IMR-90 (cell line): ENCODE measurements at regions not wholly inside any gene's neighbourhood (a gene's known extent, or its start where the extent isn't known, plus 50 kb on each side); places are given as distances from the start of the nearest gene placed in this dataset.

ENCODE experiments used
- ATAC-seq: fragments of 200-7000 bp; cut with Tn5 transposase; 2 replicates; pipeline ENCODE4 v1.9.1; 2020; ENCODE audit warnings: low read depth, mild to moderate bottlenecking, moderate library complexity
- BruUV-seq: library from RNA; stranded (reverse); fragments of 400-500 nt; replicated peaks from 2 replicates; lab custom pipeline; 2021; lab: Mats Ljungman, UMichigan
- CTCF ChIA-PET: fragments of 300-600 bp; formaldehyde crosslinking; extraction: SDS; loops from one replicate; lab custom pipeline; 2021; ENCODE audit warnings: antibody characterized with exemption; lab: Yijun Ruan, JAX
- POLR2A ChIA-PET: fragments of 300-600 bp; sonication (Branson Sonifier 250); formaldehyde crosslinking; loops from one replicate; lab custom pipeline; 2022; ENCODE audit warnings: antibody characterized with exemption; ENCODE audit not compliant: unreplicated experiment; lab: Charles Lee
- DNase-seq: peaks from one replicate; pipeline ENCODE4 v3.0.0; 2013
- H2AFZ ChIP-seq: replicated peaks from 2 replicates; pipeline ENCODE3; 2013; ENCODE audit warnings: low read length, mild to moderate bottlenecking; ENCODE audit not compliant: poor library complexity
- H2AK5ac ChIP-seq: 2 replicates; pipeline ENCODE4 v1.6.1; 2013; ENCODE audit warnings: low read depth, low read length, inconsistent platforms
- H2AK9ac ChIP-seq: replicated peaks from 2 replicates; pipeline ENCODE3; 2013; ENCODE audit warnings: mild to moderate bottlenecking, low read depth, low read length, moderate library complexity; ENCODE audit not compliant: poor library complexity
- H2BK120ac ChIP-seq: 2 replicates; pipeline ENCODE4 v1.6.1; 2013; ENCODE audit warnings: low read depth, low read length, inconsistent platforms
- H2BK15ac ChIP-seq: 3 replicates; pipeline ENCODE4 v1.6.1; 2013; ENCODE audit warnings: low read depth, low read length, inconsistent platforms
- H2BK20ac ChIP-seq: 2 replicates; pipeline ENCODE4 v1.6.1; 2013; ENCODE audit warnings: low read depth, mild to moderate bottlenecking, inconsistent platforms, low read length, moderate library complexity
- H2BK5ac ChIP-seq: 2 replicates; pipeline ENCODE4 v1.6.1; 2013; ENCODE audit warnings: mild to moderate bottlenecking, low read depth, low read length, inconsistent platforms; ENCODE audit not compliant: poor library complexity, severe bottlenecking
- H3K14ac ChIP-seq: replicated peaks from 2 replicates; pipeline ENCODE4 v1.6.1; 2013; ENCODE audit warnings: low read depth, low read length, inconsistent platforms
- H3K18ac ChIP-seq: 2 replicates; pipeline ENCODE4 v1.6.1; 2013; ENCODE audit warnings: low read depth, low read length, control low read depth
- H3K23ac ChIP-seq: 2 replicates; pipeline ENCODE4 v1.6.1; 2013; ENCODE audit warnings: low read depth, low read length, inconsistent platforms
- H3K27ac ChIP-seq: 2 replicates; pipeline ENCODE4 v1.5.1; 2013; ENCODE audit warnings: mild to moderate bottlenecking, control low read depth, low read length; ENCODE audit not compliant: insufficient read depth
- H3K27me3 ChIP-seq: 2 replicates; pipeline ENCODE4 v1.6.1; 2013; ENCODE audit warnings: low read length; ENCODE audit not compliant: control insufficient read depth, insufficient read depth
- H3K36me3 ChIP-seq: 2 replicates; pipeline ENCODE4 v1.6.1; 2013; ENCODE audit warnings: low read length, mixed read lengths; ENCODE audit not compliant: control insufficient read depth, insufficient read depth
- H3K4ac ChIP-seq: 2 replicates; pipeline ENCODE4 v1.6.1; 2013; ENCODE audit warnings: low read depth, low read length, inconsistent platforms
- H3K4me1 ChIP-seq: 2 replicates; pipeline ENCODE4 v1.6.1; 2013; ENCODE audit warnings: low read length, mixed read lengths; ENCODE audit not compliant: control insufficient read depth, insufficient read depth
- H3K4me2 ChIP-seq: 2 replicates; pipeline ENCODE4 v1.6.1; 2013; ENCODE audit warnings: low read depth, mild to moderate bottlenecking, control low read depth, low read length, moderate library complexity
- H3K4me3 ChIP-seq: 2 replicates; pipeline ENCODE4 v1.5.1; 2013; ENCODE audit warnings: low read depth, mild to moderate bottlenecking, control low read depth, low read length, moderate library complexity; ENCODE audit not compliant: insufficient read depth
- H3K56ac ChIP-seq: 2 replicates; pipeline ENCODE4 v1.6.1; 2013; ENCODE audit warnings: low read length, inconsistent platforms; ENCODE audit not compliant: insufficient read depth; ENCODE audit errors: extremely low read depth
- H3K79me1 ChIP-seq, 2 experiments: 2 replicates each; pipeline ENCODE4 v1.6.1; 2013; ENCODE audit warnings: low read length in 2 of 2, inconsistent platforms in 1 of 2, low read depth in 1 of 2
- H3K9ac ChIP-seq: 2 replicates; pipeline ENCODE4 v1.6.1; 2013; ENCODE audit warnings: low read depth, low read length, control low read depth
- H3K9me1 ChIP-seq: 2 replicates; pipeline ENCODE4 v1.6.1; 2013; ENCODE audit warnings: low read length, inconsistent platforms; ENCODE audit not compliant: insufficient read depth
- H3K9me3 ChIP-seq: 2 replicates; pipeline ENCODE4 v1.6.1; 2013; ENCODE audit warnings: low read length; ENCODE audit not compliant: control insufficient read depth, insufficient read depth
- H4K20me1 ChIP-seq: 2 replicates; pipeline ENCODE4 v1.6.1; 2013; ENCODE audit warnings: low read length, inconsistent platforms; ENCODE audit not compliant: insufficient read depth
- H4K5ac ChIP-seq: 2 replicates; pipeline ENCODE4 v1.6.1; 2013; ENCODE audit warnings: mild to moderate bottlenecking, low read depth, low read length, control low read depth
- H4K8ac ChIP-seq, 2 experiments: 2 replicates each; pipeline ENCODE4 v1.6.1; 2013; ENCODE audit warnings: low read depth in 2 of 2, low read length in 2 of 2, control low read depth in 1 of 2, inconsistent platforms in 1 of 2
- H4K91ac ChIP-seq: 2 replicates; pipeline ENCODE4 v1.6.1; 2013; ENCODE audit warnings: low read depth, low read length, inconsistent platforms; ENCODE audit not compliant: insufficient read depth
- BHLHE40 ChIP-seq: fragments of 150-350 bp; IDR thresholded peaks from 2 replicates; pipeline ENCODE4 v1.6.1; 2016; ENCODE audit warnings: mild to moderate bottlenecking, low read depth, low read length
- CEBPB ChIP-seq: IDR thresholded peaks from 2 replicates; pipeline ENCODE4 v1.6.1; 2012; ENCODE audit warnings: low read depth, low read length, improper control_type of control experiment
- CHD1 ChIP-seq: IDR thresholded peaks from 2 replicates; pipeline ENCODE4 v1.6.1; 2012; ENCODE audit warnings: low read depth, low read length, improper control_type of control experiment
- FOS ChIP-seq: fragments of 150-350 bp; IDR thresholded peaks from 2 replicates; pipeline ENCODE4 v1.6.1; 2016; ENCODE audit warnings: low read depth, low read length
- MAFK ChIP-seq: IDR thresholded peaks from 2 replicates; pipeline ENCODE4 v1.6.1; 2012; ENCODE audit warnings: low read depth, low read length, improper control_type of control experiment
- MAZ ChIP-seq: IDR thresholded peaks from 2 replicates; pipeline ENCODE4 v1.6.1; 2012; ENCODE audit warnings: low read depth, mild to moderate bottlenecking, low read length, improper control_type of control experiment, moderate library complexity, borderline replicate concordance
- MXI1 ChIP-seq: IDR thresholded peaks from 2 replicates; pipeline ENCODE4 v1.6.1; 2012; ENCODE audit warnings: low read depth, mild to moderate bottlenecking, low read length, moderate library complexity, borderline replicate concordance
- NFE2L2 ChIP-seq: fragments of 150-350 bp; IDR thresholded peaks from 2 replicates; pipeline ENCODE4 v1.6.1; 2016; ENCODE audit warnings: low read depth, mild to moderate bottlenecking, low read length
- POLR2A ChIP-seq: IDR thresholded peaks from 2 replicates; pipeline ENCODE4 v1.6.1; 2012; ENCODE audit warnings: mild to moderate bottlenecking, low read depth, low read length
- RAD21 ChIP-seq: IDR thresholded peaks from 2 replicates; pipeline ENCODE4 v1.6.1; 2012; ENCODE audit warnings: low read length, improper control_type of control experiment
- RCOR1 ChIP-seq: IDR thresholded peaks from 2 replicates; pipeline ENCODE4 v1.6.1; 2012; ENCODE audit warnings: mild to moderate bottlenecking, low read length, improper control_type of control experiment; ENCODE audit not compliant: insufficient replicate concordance
- RFX5 ChIP-seq: IDR thresholded peaks from 2 replicates; pipeline ENCODE4 v1.8.0; 2012; ENCODE audit warnings: low read depth, mild to moderate bottlenecking, low read length, moderate library complexity
- SMC3 ChIP-seq: fragments of 150-350 bp; IDR thresholded peaks from 2 replicates; pipeline ENCODE4 v1.6.1; 2016; ENCODE audit warnings: low read depth, mild to moderate bottlenecking, antibody characterized with exemption, low read length, moderate library complexity
- WGBS, 2 experiments: methylation state at CpG; one replicate each; pipeline versions ENCODE4 v1.1.5 to v1.1.7; 2013; ENCODE audit warnings: missing lambda C conversion rate in 2 of 2; ENCODE audit not compliant: insufficient read length in 1 of 2; ENCODE audit errors: extremely low coverage in 2 of 2; 5-methylcytosine and 5-hydroxymethylcytosine counted together
- dilution Hi-C: fragments of 300-500 bp; cut with HindIII; formaldehyde crosslinking; loops from one replicate; pipeline ENCODE4 v1.14.3; 2018; ENCODE audit warnings: low sequenced_read_pairs; ENCODE audit not compliant: unreplicated experiment
- in situ Hi-C: fragments of 300-500 bp; cut with MboI; formaldehyde crosslinking; loops from 3 replicates; pipeline ENCODE4 v1.14.3; 2019; ENCODE audit warnings: low sequenced_read_pairs, inconsistent platforms, mixed read lengths
- intact Hi-C: fragments of 100-400 bp; cut with micrococcal nuclease; formaldehyde crosslinking; loops from 2 replicates; pipeline ENCODE4 v1.10.0; 2022
- TF ChIP-seq, protein P1 (sequence below): fragments of 150-350 bp; IDR thresholded peaks from 2 replicates; pipeline ENCODE4 v1.6.1; 2016; ENCODE audit warnings: low read depth, mild to moderate bottlenecking, low read length, moderate library complexity, borderline replicate concordance
- TF ChIP-seq, protein P2 (sequence below): conservative IDR thresholded peaks from 2 replicates; pipeline ENCODE4 v1.5.1; 2012; ENCODE audit warnings: mild to moderate bottlenecking, low read depth, low read length, improper control_type of control experiment
- TF ChIP-seq, protein P3 (sequence below): fragments of 150-350 bp; IDR thresholded peaks from 2 replicates; pipeline ENCODE4 v1.6.1; 2017; ENCODE audit warnings: mild to moderate bottlenecking, antibody characterized with exemption, low read length, low read depth

DNA sequence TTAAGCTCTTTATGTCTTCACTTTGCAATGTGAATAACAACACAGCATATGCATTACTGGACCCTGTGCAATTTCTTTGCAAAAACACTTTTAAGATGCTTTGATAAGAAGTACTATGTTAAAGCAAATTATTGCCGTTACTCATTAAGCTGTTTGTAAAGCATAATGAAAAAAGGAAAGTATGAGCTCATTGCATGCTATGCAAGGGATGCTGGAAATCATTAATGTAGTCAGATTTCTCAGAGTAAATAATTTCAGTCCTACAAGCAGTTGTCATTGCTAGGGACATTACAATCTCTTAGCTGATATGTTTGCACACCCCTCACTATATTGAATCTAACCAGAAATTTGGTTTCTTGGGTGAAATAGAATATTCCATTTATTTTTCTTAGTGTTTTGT lies 982.5 kb upstream of the ADGRL2 start:
- Histone ChIP-seq H2BK15ac (no peak overlapping the region), H3K9me1 (no peaks in the 10 kb centered on the region), H3K23ac (no peak overlapping the region), H3K18ac (no peak overlapping the region), H4K5ac (no peak overlapping the region), H3K4ac (no peak overlapping the region), H2AK9ac (no peak overlapping the region), H3K4me1 (no peaks in the 10 kb centered on the region), H3K56ac (no peak overlapping the region), H2BK5ac (no peak overlapping the region), H2BK20ac (no peak overlapping the region), H3K27ac (no peak overlapping the region), H4K8ac (no peak overlapping the region), H4K20me1 (no peaks in the 10 kb centered on the region), H2AFZ (no peak overlapping the region), H2BK120ac (no peak overlapping the region), H3K14ac (no peak overlapping the region), H3K4me2 (no peak overlapping the region), H3K4me3 (no peak overlapping the region), H3K9me3 (no peaks in the 10 kb centered on the region), H3K27me3 (no peaks in the 10 kb centered on the region), H2AK5ac (no peak overlapping the region), H3K9ac (no peak overlapping the region), H4K91ac (no peak overlapping the region), H3K36me3 (no peaks in the 10 kb centered on the region), H3K79me1 (no peaks in the 10 kb centered on the region)
- ChIA-PET POLR2A (no interaction called here), CTCF (no interaction called here)
- DNase-seq (no peak), ATAC-seq (no peak)
- no CpG with 5 or more reads among the region's 1 CpG for WGBS, 2 experiments
- dilution Hi-C loops (no loop called here), in situ Hi-C loops (no loop called here), intact Hi-C loops (no loop called here)
- TF ChIP-seq SMC3 (no peak), POLR2A (no peak), MAFK (no peak), RFX5 (no peak), RAD21 (no peak), FOS (no peak), CEBPB (no peak), NFE2L2 (no peak), BHLHE40 (no peak), MXI1 (no peak), MAZ (no peak), RCOR1 (no peak), CHD1 (no peak)
- TF ChIP-seq, protein P1, sequence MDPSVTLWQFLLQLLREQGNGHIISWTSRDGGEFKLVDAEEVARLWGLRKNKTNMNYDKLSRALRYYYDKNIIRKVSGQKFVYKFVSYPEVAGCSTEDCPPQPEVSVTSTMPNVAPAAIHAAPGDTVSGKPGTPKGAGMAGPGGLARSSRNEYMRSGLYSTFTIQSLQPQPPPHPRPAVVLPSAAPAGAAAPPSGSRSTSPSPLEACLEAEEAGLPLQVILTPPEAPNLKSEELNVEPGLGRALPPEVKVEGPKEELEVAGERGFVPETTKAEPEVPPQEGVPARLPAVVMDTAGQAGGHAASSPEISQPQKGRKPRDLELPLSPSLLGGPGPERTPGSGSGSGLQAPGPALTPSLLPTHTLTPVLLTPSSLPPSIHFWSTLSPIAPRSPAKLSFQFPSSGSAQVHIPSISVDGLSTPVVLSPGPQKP, result no peak
- TF ChIP-seq, protein P2, sequence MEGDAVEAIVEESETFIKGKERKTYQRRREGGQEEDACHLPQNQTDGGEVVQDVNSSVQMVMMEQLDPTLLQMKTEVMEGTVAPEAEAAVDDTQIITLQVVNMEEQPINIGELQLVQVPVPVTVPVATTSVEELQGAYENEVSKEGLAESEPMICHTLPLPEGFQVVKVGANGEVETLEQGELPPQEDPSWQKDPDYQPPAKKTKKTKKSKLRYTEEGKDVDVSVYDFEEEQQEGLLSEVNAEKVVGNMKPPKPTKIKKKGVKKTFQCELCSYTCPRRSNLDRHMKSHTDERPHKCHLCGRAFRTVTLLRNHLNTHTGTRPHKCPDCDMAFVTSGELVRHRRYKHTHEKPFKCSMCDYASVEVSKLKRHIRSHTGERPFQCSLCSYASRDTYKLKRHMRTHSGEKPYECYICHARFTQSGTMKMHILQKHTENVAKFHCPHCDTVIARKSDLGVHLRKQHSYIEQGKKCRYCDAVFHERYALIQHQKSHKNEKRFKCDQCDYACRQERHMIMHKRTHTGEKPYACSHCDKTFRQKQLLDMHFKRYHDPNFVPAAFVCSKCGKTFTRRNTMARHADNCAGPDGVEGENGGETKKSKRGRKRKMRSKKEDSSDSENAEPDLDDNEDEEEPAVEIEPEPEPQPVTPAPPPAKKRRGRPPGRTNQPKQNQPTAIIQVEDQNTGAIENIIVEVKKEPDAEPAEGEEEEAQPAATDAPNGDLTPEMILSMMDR, result no peak
- TF ChIP-seq, protein P3, sequence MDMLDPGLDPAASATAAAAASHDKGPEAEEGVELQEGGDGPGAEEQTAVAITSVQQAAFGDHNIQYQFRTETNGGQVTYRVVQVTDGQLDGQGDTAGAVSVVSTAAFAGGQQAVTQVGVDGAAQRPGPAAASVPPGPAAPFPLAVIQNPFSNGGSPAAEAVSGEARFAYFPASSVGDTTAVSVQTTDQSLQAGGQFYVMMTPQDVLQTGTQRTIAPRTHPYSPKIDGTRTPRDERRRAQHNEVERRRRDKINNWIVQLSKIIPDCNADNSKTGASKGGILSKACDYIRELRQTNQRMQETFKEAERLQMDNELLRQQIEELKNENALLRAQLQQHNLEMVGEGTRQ, result no peak
- BruUV-seq, result no TSS peak
